DND-41 (cell line): ENCODE measurements at regions not wholly inside any gene's neighbourhood (a gene's known extent, or its start where the extent isn't known, plus 50 kb on each side); places are given as distances from the start of the nearest gene placed in this dataset.
A peak's percentile ranks its signal among the peaks of the same experiment; 100 is the strongest.

Experiments
- CTCF ChIP-seq: IDR thresholded peaks from 2 replicates; pipeline ENCODE4 v1.5.1; 2012; ENCODE audit warnings: borderline replicate concordance, low read length, moderate library complexity, mild to moderate bottlenecking; ENCODE audit not compliant: poor library complexity, severe bottlenecking; ENCODE audit errors: extremely low read depth
- EZH2 ChIP-seq: IDR thresholded peaks from 3 replicates; pipeline ENCODE4 v1.6.1; 2012; ENCODE audit warnings: borderline replicate concordance, low read depth, mild to moderate bottlenecking, moderate library complexity, low read length, inconsistent platforms; ENCODE audit not compliant: severe bottlenecking

- TF ChIP-seq CTCF: peak; percentile 58
- no peak for TF ChIP-seq EZH2
Measured at GRCh38 chr6:81465859-81466258, 286.6 kb downstream of the TENT5A start.
